GM19043 (cell line): ENCODE measurements at regions not wholly inside any gene's neighbourhood (a gene's known extent, or its start where the extent isn't known, plus 50 kb on each side); places are given as distances from the start of the nearest gene placed in this dataset.

ENCODE experiments used
- ATAC-seq: cut with Tn5 transposase; IDR thresholded peaks from one replicate; pipeline ENCODE4 v1.9.1; 2021; ENCODE audit warnings: low read depth; ENCODE audit not compliant: unreplicated experiment

GRCh38 chr2:731711-732110 lies 54.5 kb upstream of the TMEM18 start:
- no peak for ATAC-seq

- ATAC-seq, result no peak
Observed at GRCh38 chr2:729376-729861, 52.2 kb upstream of the TMEM18 start.

- ATAC-seq, result no peak
Observed at GRCh38 chr2:728165-728564, 51.0 kb upstream of the TMEM18 start.

GRCh38 chr2:727071-727470 lies 49.9 kb upstream of the TMEM18 start:
- peak; percentile 87 for ATAC-seq
